GM12892 (cell line): ENCODE measurements at regions not wholly inside any gene's neighbourhood (a gene's known extent, or its start where the extent isn't known, plus 50 kb on each side); places are given as distances from the start of the nearest gene placed in this dataset.

Source experiments
- DNase-seq: peaks from one replicate; pipeline ENCODE4 v3.0.0; 2011; ENCODE audit not compliant: insufficient read length
- FAIRE-seq: peaks from 2 replicates; lab custom pipeline; 2011; peaks lifted over from hg19 to GRCh38; lab: Jason Lieb, UNC
- POLR2A ChIP-seq: IDR thresholded peaks from 2 replicates; pipeline ENCODE4 v1.6.1; 2011; ENCODE audit warnings: low read depth, low read length, control low read depth
- POLR2AphosphoS5 ChIP-seq: IDR thresholded peaks from 2 replicates; pipeline ENCODE4 v1.6.1; 2011; ENCODE audit warnings: low read depth, low read length, control low read depth
- TAF1 ChIP-seq: IDR thresholded peaks from 2 replicates; pipeline ENCODE4 v1.6.1; 2011; ENCODE audit warnings: low read depth, mild to moderate bottlenecking, control low read depth, low read length, borderline replicate concordance

DNA sequence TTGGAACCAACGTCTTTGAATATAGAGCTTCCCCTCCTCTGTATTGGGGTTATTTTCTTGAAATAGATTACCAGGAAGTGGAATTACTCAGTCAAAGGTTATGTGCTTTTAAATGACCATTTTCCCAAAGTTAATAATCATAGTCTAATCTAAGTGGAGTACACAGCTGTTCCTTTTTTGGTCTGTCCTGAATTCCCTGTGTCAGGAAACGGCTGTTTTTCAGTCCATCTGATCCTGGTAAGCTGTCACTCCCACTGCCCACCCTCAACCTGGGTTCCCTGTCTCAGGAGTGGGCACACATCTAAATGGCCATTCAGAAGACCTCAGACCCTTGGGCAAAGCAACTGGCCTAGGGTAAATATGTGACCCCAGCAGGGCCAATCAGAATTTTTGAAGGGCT lies 57.6 kb upstream of the KSR1 start:
- TF ChIP-seq TAF1 (no peak), POLR2A (no peak), POLR2AphosphoS5 (no peak)
- FAIRE-seq: no peak
- no peak for DNase-seq

DNA sequence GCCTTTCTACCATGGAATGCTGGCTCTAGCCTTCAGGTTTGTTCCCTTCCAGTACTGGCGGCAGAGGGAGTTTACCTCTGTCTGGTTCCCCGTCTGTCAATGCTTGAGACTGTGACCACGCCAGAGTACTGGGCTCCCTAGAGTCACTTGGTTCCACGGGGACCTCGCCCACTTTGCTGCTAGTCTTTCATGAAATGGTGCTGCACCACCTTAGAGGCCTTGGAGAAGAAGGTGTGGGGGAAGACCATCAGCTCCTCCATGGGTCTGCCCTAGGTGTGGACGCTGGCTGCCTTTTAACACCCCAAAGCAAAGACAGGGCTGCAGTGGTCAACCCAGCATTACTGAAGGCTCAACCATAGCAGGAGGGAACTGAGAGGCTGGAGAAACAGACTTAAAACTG lies 55.3 kb upstream of the KSR1 start:
- DNase-seq (no peak), FAIRE-seq (no peak)

DNA sequence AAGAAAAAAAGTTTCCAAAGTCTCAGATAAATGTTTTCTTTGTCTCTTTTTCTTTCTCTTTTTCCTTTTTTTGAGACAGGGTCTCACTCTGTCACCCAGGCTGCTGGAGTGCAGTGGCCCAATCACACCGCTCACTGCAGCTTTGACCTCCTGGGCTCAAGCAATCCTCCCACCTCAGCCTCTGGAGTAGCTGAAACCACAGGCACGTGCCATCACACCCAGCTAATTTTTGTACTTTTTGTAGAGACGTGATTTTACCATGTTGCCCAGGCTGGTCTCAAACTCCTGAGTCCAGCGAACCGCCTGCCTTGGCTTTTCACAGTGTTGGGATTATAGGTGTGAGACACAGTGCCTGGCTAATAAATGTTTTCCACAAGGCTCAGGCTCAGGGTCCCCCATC lies 53.3 kb upstream of the KSR1 start:
- DNase-seq: no peak
- no peak for FAIRE-seq
- TF ChIP-seq POLR2A: no peak
- no peak for TF ChIP-seq TAF1
- no peak for TF ChIP-seq POLR2AphosphoS5

More for the DNA sequence above, 55.3 kb upstream of the KSR1 start:
- TF ChIP-seq POLR2AphosphoS5: no peak
- no peak for TF ChIP-seq TAF1
- no peak for TF ChIP-seq POLR2A

DNA sequence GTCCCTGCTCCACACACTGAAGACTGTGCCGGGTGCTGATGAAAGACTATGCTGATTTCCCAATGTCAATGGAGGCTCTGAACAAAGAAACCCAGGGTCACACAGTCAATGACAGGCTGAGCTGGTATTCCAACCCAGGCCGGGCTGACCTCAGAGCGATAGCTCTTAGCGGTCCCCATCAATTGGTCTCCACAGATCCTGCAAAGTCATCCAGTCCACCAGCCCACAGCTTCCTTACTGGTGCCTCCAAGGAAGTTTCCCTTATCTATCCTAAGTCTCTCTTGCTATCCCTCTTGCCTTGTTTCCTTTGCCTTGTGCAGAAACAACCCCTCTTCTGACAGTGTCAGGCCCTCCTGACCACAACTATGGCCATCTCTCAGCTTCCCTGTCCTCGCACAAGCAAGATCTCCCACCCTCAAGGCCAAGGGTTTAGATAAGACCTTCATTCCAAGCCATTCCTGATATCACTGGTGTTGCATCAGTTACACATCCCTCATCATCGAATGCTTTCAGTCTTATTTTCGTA lies 52.7 kb upstream of the KSR1 start:
- TF ChIP-seq POLR2A (no peak), POLR2AphosphoS5 (no peak), TAF1 (no peak)
- FAIRE-seq: no peak
- DNase-seq: no peak

DNA sequence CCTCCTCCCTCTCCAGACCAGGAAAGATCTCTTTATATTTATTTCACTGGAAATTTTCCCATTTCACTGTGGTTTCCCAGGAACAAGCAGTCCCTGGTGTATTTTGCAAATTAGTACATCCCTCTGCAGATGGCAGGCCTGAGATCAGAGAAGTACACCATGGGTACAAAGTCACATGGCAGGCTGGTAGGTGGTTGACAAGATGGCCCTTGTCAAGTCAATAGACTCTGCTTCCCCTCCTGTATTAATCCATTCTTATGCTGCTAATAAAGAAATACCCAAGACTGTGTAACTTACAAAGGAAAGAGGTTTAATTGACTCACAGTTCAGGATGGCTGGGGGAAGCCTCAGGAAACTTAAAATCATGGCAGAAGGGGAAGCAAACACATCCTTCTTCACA lies 51.6 kb upstream of the KSR1 start:
- FAIRE-seq (no peak), DNase-seq (no peak)
- no peak for TF ChIP-seq POLR2AphosphoS5
- no peak for TF ChIP-seq POLR2A
- no peak for TF ChIP-seq TAF1
